ENCODE measurements at regions not wholly inside any gene's neighbourhood (a gene's known extent, or its start where the extent isn't known, plus 50 kb on each side); places are given as distances from the start of the nearest gene placed in this dataset.

GRCh38 chr4:44791831-44792230, 65.5 kb upstream of the GNPDA2 start:
- H3K4me3 ChIP-seq: no peak overlapping the region
- no peak for DNase-seq (ENCODE audit: low spot score in 2 of 2)
- intact Hi-C loops (cut with DNase I): no loop called here
- no peak overlapping the region for H3K27ac ChIP-seq
- no peaks in the 10 kb centered on the region for H3K27me3 ChIP-seq
- no peak for TF ChIP-seq CTCF (IDR thresholded peaks at IDR 0.05)
- H3K36me3 ChIP-seq: no peaks in the 10 kb centered on the region
- peaks cover 0 to 4% of the 10 kb centered on the region in 2 donors for H3K9me3 ChIP-seq
- no peaks in the 10 kb centered on the region for H3K4me1 ChIP-seq

- Histone ChIP-seq H3K9me3 (no peaks in the 10 kb centered on the region), H3K4me1 (no peaks in the 10 kb centered on the region), H3K36me3 (no peaks in the 10 kb centered on the region), H3K27ac (no peak overlapping the region), H3K4me3 (no peak overlapping the region), H3K27me3 (no peaks in the 10 kb centered on the region)
- intact Hi-C loops (cut with DNase I): no loop called here
- no peak for DNase-seq (ENCODE audit: low spot score in 2 of 2)
- TF ChIP-seq CTCF (IDR thresholded peaks at IDR 0.05): no peak
Measured at GRCh38 chr4:44777115-44777514, 50.8 kb upstream of the GNPDA2 start.

Measured in ascending aorta (tissue), 2 donors.